ENCODE measurements at regions not wholly inside any gene's neighbourhood (a gene's known extent, or its start where the extent isn't known, plus 50 kb on each side); places are given as distances from the start of the nearest gene placed in this dataset.

- DNase-seq = no peak
These were observed 1198.9 kb upstream of the PCDH7 start for GRCh38 chr4:29521281-29521680.

GRCh38 chr4:29536745-29537144 is 1183.4 kb upstream of the PCDH7 start:
- no peak for DNase-seq

- DNase-seq = no peak
These were observed 1181.1 kb upstream of the PCDH7 start for GRCh38 chr4:29538889-29539646.

- DNase-seq = no peak
These were observed 1179.6 kb upstream of the PCDH7 start for GRCh38 chr4:29540439-29541102.

GRCh38 chr4:29541757-29542156 is 1178.4 kb upstream of the PCDH7 start:
- no peak for DNase-seq

- no peak for DNase-seq
These were observed 1170.8 kb upstream of the PCDH7 start for GRCh38 chr4:29549342-29549741.

GRCh38 chr4:29551821-29552220 is 1168.3 kb upstream of the PCDH7 start:
- DNase-seq = no peak

GRCh38 chr4:29553846-29554245 is 1166.3 kb upstream of the PCDH7 start:
- no peak for DNase-seq

GRCh38 chr4:29558789-29559188 is 1161.4 kb upstream of the PCDH7 start:
- DNase-seq = no peak

GRCh38 chr4:29559286-29559685 is 1160.9 kb upstream of the PCDH7 start:
- DNase-seq = no peak

GRCh38 chr4:29560452-29560851 is 1159.7 kb upstream of the PCDH7 start:
- DNase-seq = no peak

GRCh38 chr4:29565256-29565655 is 1154.9 kb upstream of the PCDH7 start:
- no peak for DNase-seq

GRCh38 chr4:29566371-29566770 is 1153.8 kb upstream of the PCDH7 start:
- no peak for DNase-seq

- DNase-seq = no peak
These were observed 1148.8 kb upstream of the PCDH7 start for GRCh38 chr4:29571322-29571721.

- peak; percentile 14 for DNase-seq
These were observed 1141.8 kb upstream of the PCDH7 start for GRCh38 chr4:29578329-29578728.

GRCh38 chr4:29581457-29581856 is 1138.7 kb upstream of the PCDH7 start:
- no peak for DNase-seq

- no peak for DNase-seq
These were observed 1131.6 kb upstream of the PCDH7 start for GRCh38 chr4:29588617-29589016.

GRCh38 chr4:29596228-29596627 is 1123.9 kb upstream of the PCDH7 start:
- no peak for DNase-seq

GRCh38 chr4:29619168-29619567 is 1101.0 kb upstream of the PCDH7 start:
- no peak for DNase-seq

- DNase-seq = no peak
These were observed 1088.0 kb upstream of the PCDH7 start for GRCh38 chr4:29632199-29632598.

- DNase-seq = no peak
These were observed 1083.2 kb upstream of the PCDH7 start for GRCh38 chr4:29636961-29637360.

- no peak for DNase-seq
These were observed 1066.9 kb upstream of the PCDH7 start for GRCh38 chr4:29653221-29653620.

- DNase-seq = no peak
These were observed 1039.5 kb upstream of the PCDH7 start for GRCh38 chr4:29680644-29681043.

- DNase-seq = no peak
These were observed 1016.1 kb upstream of the PCDH7 start for GRCh38 chr4:29704059-29704458.

- no peak for DNase-seq
These were observed 1011.7 kb upstream of the PCDH7 start for GRCh38 chr4:29708473-29708872.
